ENCODE measurements at regions not wholly inside any gene's neighbourhood (a gene's known extent, or its start where the extent isn't known, plus 50 kb on each side); places are given as distances from the start of the nearest gene placed in this dataset.

DNA sequence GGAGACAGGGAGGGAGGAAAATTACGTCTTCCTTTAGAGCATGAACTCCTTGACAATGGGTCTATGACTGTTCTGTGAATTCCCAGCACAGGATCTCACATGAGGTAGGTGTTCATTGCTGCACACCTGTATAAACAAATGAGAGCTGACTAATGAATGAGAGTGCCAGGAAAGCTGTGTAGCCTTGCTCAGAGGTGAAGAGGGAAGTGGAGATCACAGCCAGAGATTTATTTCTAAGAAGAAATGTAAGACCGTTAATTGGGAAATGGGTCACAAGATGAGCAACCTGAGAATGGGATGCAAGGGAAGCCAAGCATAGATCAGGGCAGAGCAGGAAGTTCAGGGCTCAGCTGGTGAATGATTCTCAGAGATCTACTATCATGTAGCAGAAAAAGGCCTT is 295.1 kb downstream of the CDK5RAP2 start:
- intact Hi-C loops (cut with DNase I; ENCODE audit: low total_unique reads): no loop called here
- H3K9me3 ChIP-seq: no peaks in the 10 kb centered on the region
- no peaks in the 10 kb centered on the region for H3K36me3 ChIP-seq
- no peaks in the 10 kb centered on the region for H3K4me1 ChIP-seq
- no peak overlapping the region for H3K27ac ChIP-seq
- H3K27me3 ChIP-seq: no peaks in the 10 kb centered on the region
- DNase-seq: no peak
- H3K4me3 ChIP-seq: no peak overlapping the region
- TF ChIP-seq, protein P1, sequence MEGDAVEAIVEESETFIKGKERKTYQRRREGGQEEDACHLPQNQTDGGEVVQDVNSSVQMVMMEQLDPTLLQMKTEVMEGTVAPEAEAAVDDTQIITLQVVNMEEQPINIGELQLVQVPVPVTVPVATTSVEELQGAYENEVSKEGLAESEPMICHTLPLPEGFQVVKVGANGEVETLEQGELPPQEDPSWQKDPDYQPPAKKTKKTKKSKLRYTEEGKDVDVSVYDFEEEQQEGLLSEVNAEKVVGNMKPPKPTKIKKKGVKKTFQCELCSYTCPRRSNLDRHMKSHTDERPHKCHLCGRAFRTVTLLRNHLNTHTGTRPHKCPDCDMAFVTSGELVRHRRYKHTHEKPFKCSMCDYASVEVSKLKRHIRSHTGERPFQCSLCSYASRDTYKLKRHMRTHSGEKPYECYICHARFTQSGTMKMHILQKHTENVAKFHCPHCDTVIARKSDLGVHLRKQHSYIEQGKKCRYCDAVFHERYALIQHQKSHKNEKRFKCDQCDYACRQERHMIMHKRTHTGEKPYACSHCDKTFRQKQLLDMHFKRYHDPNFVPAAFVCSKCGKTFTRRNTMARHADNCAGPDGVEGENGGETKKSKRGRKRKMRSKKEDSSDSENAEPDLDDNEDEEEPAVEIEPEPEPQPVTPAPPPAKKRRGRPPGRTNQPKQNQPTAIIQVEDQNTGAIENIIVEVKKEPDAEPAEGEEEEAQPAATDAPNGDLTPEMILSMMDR (IDR thresholded peaks at IDR 0.05): no peak

DNA sequence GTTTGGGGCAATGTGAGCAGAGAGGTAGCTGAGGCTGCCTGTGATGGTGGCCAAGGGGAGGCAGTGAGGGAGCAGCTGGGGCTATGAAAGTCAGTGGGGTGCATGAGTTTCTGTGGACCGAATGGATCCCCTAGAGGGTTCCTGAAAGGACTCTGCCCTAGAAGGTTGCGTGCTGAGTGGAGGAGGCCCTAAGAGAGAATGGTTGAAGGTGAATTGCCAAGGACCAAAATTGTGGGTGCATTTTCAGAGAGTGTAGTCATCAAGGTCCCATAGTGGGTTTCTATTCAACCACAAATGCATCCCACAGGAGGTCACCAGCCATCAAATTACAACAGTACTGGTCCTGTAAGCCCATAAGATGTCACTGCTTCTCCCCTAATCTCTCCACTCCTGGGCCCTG is 298.3 kb downstream of the CDK5RAP2 start:
- Histone ChIP-seq H3K36me3 (no peaks in the 10 kb centered on the region), H3K27ac (no peak overlapping the region), H3K9me3 (no peaks in the 10 kb centered on the region), H3K4me3 (no peak overlapping the region), H3K4me1 (no peaks in the 10 kb centered on the region), H3K27me3 (no peaks in the 10 kb centered on the region)
- intact Hi-C loops (cut with DNase I; ENCODE audit: low total_unique reads): no loop called here
- DNase-seq: no peak
- TF ChIP-seq, protein P1 (IDR thresholded peaks at IDR 0.05): no peak

DNA sequence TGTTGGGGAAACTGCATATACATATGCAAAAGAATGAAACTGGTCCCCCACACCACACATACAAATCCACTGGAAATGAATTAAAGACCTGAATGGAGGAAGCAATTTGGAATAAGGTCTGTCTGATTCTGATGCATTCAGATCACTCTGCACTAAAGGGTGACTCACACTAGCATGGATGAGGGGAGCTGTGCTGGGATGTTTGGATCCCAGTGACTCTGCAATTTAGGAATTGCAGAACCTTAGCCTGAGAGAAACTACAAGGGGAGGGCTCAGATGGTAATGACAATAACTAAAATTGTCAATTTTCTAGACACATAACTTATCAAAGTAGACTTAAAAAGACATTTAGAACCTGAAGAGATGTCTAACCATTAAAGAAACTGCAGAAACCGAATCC is 312.0 kb downstream of the CDK5RAP2 start:
- intact Hi-C loops (cut with DNase I; ENCODE audit: low total_unique reads): no loop called here
- Histone ChIP-seq H3K9me3 (no peaks in the 10 kb centered on the region), H3K27ac (no peak overlapping the region), H3K4me1 (no peaks in the 10 kb centered on the region), H3K36me3 (no peaks in the 10 kb centered on the region), H3K4me3 (no peak overlapping the region), H3K27me3 (no peaks in the 10 kb centered on the region)
- no peak for DNase-seq
- TF ChIP-seq, protein P1 (IDR thresholded peaks at IDR 0.05): no peak

DNA sequence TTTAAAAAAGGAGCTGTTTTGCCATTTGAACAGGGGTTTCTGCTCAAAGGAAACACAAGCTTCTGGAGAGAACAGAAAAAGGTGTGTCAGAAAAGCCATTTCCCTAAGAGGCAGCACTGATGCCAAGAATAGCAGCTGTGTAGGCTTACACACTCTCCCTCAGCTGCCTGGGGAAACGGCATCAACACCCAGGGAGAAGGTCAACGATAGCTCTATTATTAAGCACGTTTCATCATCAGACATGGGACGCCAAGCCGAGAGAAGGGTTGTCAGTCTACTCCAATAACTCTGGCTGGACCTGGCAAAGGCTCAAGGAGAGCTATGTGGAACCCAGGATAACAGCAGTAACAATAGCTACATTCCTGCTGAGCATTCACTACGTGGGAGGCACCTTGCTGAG is 314.2 kb downstream of the CDK5RAP2 start:
- H3K4me1 ChIP-seq: no peaks in the 10 kb centered on the region
- H3K36me3 ChIP-seq: no peaks in the 10 kb centered on the region
- H3K9me3 ChIP-seq: no peaks in the 10 kb centered on the region
- intact Hi-C loops (cut with DNase I; ENCODE audit: low total_unique reads): no loop called here
- H3K27me3 ChIP-seq: no peaks in the 10 kb centered on the region
- H3K27ac ChIP-seq: no peak overlapping the region
- TF ChIP-seq, protein P1 (IDR thresholded peaks at IDR 0.05): no peak
- H3K4me3 ChIP-seq: no peak overlapping the region
- DNase-seq: no peak

DNA sequence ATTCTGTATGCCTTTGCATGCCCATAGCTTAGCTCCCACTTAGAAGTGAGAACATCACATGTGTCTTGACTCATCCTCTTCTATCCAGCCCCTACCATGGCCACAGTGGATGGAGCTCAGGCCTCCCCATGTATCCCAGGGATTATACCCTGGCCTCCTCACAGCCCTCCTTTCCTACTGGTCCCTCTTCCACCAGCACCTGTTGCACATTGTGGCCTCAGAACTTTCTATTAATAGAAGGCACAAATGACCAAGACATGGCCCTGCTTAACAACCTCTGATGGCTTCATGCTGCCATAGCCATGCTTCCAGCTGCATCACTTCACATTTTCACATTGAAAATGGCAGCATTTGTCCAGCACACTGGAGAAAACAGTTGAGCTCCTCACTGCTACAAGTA is 315.4 kb downstream of the CDK5RAP2 start:
- Histone ChIP-seq H3K9me3 (no peaks in the 10 kb centered on the region), H3K36me3 (no peaks in the 10 kb centered on the region), H3K4me1 (no peaks in the 10 kb centered on the region), H3K4me3 (no peak overlapping the region), H3K27ac (no peak overlapping the region), H3K27me3 (no peaks in the 10 kb centered on the region)
- TF ChIP-seq, protein P1 (IDR thresholded peaks at IDR 0.05): no peak
- no peak for DNase-seq
- intact Hi-C loops (cut with DNase I; ENCODE audit: low total_unique reads): no loop called here

DNA sequence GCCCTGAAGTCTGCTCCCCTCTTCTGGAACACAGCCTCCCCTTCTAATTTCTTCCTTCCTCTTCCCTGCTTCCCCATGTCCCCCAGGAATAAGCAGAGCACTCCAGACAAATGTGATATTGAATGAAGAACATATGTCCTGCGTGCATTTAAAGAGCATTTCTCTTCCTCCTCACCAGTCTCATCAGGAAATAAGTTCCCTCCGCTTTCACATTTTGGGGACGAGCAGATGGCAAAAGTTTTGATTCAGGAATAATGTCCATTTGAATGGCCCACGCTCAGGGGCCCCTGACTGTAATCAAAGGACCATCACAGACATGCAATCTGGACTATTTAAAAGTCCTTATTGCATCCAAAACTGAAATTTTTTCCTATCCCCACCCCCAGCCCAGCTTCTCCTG is 316.1 kb downstream of the CDK5RAP2 start:
- Histone ChIP-seq H3K4me1 (no peaks in the 10 kb centered on the region), H3K4me3 (no peak overlapping the region), H3K27me3 (no peaks in the 10 kb centered on the region), H3K27ac (no peak overlapping the region), H3K9me3 (no peaks in the 10 kb centered on the region), H3K36me3 (no peaks in the 10 kb centered on the region)
- TF ChIP-seq, protein P1 (IDR thresholded peaks at IDR 0.05): no peak
- no peak for DNase-seq
- intact Hi-C loops (cut with DNase I; ENCODE audit: low total_unique reads): no loop called here
